Ishikawa (cell line): ENCODE measurements at regions not wholly inside any gene's neighbourhood (a gene's known extent, or its start where the extent isn't known, plus 50 kb on each side); places are given as distances from the start of the nearest gene placed in this dataset.

ENCODE experiments used
- EP300 ChIP-seq: IDR thresholded peaks from 2 replicates; pipeline ENCODE4 v1.6.1; 2012; ENCODE audit warnings: borderline replicate concordance
- FOXM1 ChIP-seq: IDR thresholded peaks from 2 replicates; pipeline ENCODE4 v1.6.1; 2012; ENCODE audit warnings: low read depth, borderline replicate concordance
- YY1 ChIP-seq: IDR thresholded peaks from 2 replicates; pipeline ENCODE4 v1.6.1; 2012; ENCODE audit warnings: low read depth
- TF ChIP-seq, protein P1 (sequence below): IDR thresholded peaks from 2 replicates; pipeline ENCODE4 v1.6.1; 2012; ENCODE audit warnings: low read depth, mild to moderate bottlenecking

DNA sequence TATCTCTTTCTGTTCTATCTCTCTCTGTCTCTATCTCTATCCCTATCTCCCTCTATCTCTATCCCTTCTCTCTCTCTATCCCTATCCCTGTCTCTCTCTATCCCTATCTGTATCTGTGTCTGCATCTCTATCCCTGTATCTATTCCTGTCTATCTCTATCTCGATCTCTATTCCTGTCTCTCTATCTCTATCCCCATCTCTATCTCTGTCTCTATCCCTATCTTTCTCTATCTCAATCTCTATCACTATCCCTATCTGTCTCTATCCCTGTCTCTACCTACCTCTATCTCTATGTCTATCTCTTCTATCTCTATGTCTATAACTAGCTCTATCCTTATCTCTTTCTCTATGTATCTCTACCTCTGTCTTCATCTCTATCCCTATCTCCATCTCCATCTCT is 141.4 kb upstream of the KCNJ6 start:
- no peak for TF ChIP-seq EP300
- no peak for TF ChIP-seq FOXM1
- no peak for TF ChIP-seq YY1
- TF ChIP-seq, protein P1, sequence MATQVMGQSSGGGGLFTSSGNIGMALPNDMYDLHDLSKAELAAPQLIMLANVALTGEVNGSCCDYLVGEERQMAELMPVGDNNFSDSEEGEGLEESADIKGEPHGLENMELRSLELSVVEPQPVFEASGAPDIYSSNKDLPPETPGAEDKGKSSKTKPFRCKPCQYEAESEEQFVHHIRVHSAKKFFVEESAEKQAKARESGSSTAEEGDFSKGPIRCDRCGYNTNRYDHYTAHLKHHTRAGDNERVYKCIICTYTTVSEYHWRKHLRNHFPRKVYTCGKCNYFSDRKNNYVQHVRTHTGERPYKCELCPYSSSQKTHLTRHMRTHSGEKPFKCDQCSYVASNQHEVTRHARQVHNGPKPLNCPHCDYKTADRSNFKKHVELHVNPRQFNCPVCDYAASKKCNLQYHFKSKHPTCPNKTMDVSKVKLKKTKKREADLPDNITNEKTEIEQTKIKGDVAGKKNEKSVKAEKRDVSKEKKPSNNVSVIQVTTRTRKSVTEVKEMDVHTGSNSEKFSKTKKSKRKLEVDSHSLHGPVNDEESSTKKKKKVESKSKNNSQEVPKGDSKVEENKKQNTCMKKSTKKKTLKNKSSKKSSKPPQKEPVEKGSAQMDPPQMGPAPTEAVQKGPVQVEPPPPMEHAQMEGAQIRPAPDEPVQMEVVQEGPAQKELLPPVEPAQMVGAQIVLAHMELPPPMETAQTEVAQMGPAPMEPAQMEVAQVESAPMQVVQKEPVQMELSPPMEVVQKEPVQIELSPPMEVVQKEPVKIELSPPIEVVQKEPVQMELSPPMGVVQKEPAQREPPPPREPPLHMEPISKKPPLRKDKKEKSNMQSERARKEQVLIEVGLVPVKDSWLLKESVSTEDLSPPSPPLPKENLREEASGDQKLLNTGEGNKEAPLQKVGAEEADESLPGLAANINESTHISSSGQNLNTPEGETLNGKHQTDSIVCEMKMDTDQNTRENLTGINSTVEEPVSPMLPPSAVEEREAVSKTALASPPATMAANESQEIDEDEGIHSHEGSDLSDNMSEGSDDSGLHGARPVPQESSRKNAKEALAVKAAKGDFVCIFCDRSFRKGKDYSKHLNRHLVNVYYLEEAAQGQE: no peak
